Suprapubic skin (tissue), 3 donors: ENCODE measurements at regions not wholly inside any gene's neighbourhood (a gene's known extent, or its start where the extent isn't known, plus 50 kb on each side); places are given as distances from the start of the nearest gene placed in this dataset.

Experiments
- EP300 ChIP-seq: sonication (generic); formaldehyde crosslinking; IDR thresholded peaks from one replicate; pipeline ENCODE4 v1.6.1; 2017; ENCODE audit warnings: antibody characterized with exemption
- TF ChIP-seq, protein P1 (sequence below), 2 donors: fragments of 200-600 bp in 1 of 2; fragments of 450-650 bp in 1 of 2; sonication (generic) in 1 of 2; IDR thresholded peaks; one replicate each; pipeline ENCODE4 v1.5.1; 2016 to 2019; ENCODE audit warnings: antibody characterized with exemption in 2 of 2, mild to moderate bottlenecking in 1 of 2, moderate library complexity in 1 of 2

DNA sequence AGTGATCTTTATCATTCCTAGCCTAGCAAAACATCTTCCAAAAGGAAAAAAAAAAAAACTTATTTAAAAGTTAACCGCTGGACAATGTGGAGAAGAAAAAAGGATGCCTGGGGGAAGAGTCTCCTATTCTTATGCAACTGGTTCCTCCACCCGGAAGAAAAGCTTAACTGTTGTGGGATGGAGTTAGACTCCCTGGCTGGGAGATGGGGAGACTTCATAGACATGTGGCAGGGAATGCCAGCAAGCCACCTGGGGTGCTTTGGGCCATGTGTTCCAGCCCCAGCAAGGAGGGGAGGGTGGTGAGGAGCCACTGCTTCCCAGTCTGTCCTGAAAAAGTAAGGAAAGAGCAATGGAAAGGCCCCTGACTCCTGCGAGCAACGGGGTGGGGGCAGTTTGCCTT, 119.4 kb upstream of the SPIN4 start:
- TF ChIP-seq, protein P1, sequence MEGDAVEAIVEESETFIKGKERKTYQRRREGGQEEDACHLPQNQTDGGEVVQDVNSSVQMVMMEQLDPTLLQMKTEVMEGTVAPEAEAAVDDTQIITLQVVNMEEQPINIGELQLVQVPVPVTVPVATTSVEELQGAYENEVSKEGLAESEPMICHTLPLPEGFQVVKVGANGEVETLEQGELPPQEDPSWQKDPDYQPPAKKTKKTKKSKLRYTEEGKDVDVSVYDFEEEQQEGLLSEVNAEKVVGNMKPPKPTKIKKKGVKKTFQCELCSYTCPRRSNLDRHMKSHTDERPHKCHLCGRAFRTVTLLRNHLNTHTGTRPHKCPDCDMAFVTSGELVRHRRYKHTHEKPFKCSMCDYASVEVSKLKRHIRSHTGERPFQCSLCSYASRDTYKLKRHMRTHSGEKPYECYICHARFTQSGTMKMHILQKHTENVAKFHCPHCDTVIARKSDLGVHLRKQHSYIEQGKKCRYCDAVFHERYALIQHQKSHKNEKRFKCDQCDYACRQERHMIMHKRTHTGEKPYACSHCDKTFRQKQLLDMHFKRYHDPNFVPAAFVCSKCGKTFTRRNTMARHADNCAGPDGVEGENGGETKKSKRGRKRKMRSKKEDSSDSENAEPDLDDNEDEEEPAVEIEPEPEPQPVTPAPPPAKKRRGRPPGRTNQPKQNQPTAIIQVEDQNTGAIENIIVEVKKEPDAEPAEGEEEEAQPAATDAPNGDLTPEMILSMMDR (IDR thresholded peaks at IDR 0.05): no peak
- no peak for TF ChIP-seq EP300
